Glomerular visceral epithelial cell (primary cell): ENCODE measurements at regions not wholly inside any gene's neighbourhood (a gene's known extent, or its start where the extent isn't known, plus 50 kb on each side); places are given as distances from the start of the nearest gene placed in this dataset.
A peak's percentile ranks its signal among the peaks of the same experiment; 100 is the strongest.

Experiments
- DNase-seq: peaks from one replicate; pipeline ENCODE4 v3.0.0-alpha.2; 2016; ENCODE audit errors: extremely low spot score

GRCh38 chr9:78788101-78788500 is 491.2 kb downstream of the PSAT1 start:
- DNase-seq = no peak

GRCh38 chr9:78791779-78792178 is 494.9 kb downstream of the PSAT1 start:
- no peak for DNase-seq

GRCh38 chr9:78792745-78793144 is 495.8 kb downstream of the PSAT1 start:
- DNase-seq = no peak

- no peak for DNase-seq
These were observed 508.8 kb downstream of the PSAT1 start for GRCh38 chr9:78805771-78806170.

DNA sequence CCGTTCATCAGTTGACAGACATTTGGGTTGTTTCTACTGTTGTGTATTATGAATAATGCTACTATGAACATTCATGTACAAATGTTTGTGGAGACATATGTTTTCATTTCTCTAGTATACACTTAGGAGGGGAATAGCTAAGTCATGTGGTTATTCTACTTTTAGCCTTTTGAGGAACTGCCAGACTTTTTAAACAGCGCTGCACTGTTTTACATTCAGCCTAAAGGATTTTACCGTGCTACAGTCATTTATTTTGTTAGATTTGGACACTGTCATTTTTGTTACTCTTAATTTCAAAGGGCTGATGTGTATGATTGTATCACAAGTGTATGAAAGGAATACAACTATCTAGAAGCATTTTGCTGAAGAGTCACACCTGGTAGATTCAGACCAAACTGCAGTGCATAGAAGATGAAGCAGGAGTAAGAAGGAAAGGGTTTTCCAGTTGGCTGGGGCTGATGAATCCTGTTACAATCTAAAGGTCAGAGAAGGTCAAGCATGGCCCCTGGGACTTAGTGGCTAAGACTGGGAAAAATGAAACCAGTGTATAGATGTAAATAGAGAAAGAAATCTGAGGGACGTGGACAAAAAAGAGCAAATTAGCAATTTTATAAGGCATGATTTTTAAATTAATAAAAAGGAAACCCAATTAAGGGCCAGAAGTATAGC is 509.7 kb downstream of the PSAT1 start:
- peak; percentile 50 for DNase-seq

DNA sequence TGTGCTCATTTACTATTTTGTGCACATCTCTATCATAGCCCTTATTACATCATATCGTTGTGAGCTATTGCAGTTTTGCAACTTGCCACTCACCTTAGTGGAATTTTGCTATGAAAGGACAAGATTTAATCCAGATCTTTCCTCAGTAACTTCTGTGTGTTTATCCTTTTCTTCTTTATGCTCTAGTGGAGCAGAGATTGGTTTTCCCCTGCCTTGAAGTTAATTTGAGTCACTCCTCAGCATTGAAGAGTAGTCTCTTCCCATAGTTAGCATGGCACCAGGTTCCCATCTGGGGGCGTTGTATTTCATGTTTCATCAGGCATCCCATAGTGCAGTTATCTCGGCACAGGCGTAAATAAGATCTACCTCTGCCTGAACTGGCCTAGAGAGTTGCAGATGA is 510.4 kb downstream of the PSAT1 start:
- DNase-seq = peak; percentile 71

DNA sequence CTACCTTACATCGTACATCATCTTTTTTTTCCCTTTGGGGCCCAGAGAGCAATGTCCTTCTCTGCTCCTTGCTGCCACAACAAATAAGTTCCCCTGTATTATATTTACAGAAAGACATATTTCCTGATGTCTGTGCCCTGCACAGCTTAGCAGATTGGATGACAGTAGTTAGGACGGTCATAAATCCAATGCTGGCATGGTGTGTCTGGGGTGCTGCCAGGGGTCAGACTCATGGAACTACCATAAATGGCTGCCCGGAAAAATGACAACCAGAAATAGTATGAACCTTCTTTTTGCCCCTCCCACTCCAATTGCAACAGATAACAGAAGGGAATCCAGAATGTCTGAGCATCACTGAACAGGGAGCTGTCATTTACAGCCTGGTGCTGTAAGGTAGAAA is 511.1 kb downstream of the PSAT1 start:
- no peak for DNase-seq

GRCh38 chr9:78811622-78812276 is 514.8 kb downstream of the PSAT1 start:
- DNase-seq = no peak

- no peak for DNase-seq
These were observed 515.7 kb downstream of the PSAT1 start for GRCh38 chr9:78812665-78813064.

- DNase-seq = no peak
These were observed 516.8 kb downstream of the PSAT1 start for GRCh38 chr9:78813602-78814180.

DNA sequence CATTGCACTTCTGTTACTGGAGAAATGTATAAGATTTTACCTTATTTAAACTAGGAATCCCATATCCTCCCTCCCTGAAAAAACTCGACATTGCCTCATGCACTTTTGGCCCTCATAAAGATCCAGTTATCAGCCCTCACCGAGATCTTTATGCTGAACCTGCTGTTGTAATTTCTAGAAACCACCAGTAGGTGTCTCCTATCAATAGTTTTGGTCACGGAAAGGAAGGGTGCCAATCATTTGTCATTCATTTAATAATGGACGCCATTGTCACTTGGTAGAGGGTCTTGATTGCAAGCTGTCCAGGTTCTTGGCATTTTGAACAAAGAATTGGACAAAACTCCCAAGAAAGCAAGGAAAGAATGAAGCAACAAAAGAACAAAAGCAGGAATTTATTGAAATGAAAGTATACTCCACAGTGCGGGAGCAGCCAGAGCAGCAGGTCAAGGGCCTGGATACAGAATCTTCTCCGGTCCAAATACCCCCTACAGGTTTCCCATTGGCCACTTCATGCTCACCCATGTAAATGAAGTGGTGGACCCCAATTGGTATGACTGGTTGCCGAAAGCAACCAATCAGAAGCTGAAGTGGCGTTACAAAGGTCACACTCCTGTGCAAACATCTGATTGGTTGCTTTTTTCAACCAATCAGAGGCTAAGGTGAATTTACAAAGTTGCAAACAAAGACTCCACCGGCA is 524.3 kb downstream of the PSAT1 start:
- DNase-seq = peak; percentile 48

DNA sequence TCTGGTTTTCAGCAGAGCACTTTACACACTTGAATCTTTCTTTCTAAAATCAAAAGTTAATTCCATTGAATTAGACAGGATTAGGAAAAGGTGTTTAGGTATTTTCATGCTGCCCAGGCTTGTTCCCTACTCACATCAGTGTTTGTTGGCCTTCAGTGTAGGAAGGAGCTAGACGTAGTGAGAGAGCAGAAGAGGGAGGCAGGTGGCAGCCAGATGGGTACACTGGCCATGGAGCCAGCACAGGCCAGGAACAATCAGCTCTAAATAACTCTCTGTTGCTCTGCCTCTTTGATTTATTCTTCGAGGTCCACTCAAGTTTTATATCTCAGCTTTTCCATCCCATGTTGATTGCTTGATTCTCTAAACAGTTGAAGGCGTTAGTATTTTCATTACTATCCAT is 529.6 kb downstream of the PSAT1 start:
- no peak for DNase-seq

DNA sequence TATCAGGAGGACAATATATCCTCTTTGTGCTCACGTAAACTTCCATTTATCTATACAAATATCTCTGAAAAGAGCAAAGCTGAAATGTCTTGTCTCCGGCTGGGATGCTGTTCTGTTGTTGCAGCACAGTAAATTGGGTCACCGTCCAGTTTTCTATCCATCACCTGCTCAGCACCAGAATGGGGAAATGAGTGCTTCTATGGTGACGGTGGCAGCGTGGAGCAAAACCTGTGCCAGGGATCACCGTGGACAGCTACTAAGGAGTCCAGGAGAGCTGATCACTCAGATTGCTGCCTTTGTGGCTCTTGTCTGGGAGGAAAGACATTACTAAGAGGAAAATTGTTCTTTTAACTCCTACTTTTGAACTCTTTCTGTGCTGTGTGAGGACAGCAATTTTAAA is 531.6 kb downstream of the PSAT1 start:
- no peak for DNase-seq

GRCh38 chr9:78830301-78830700 is 533.4 kb downstream of the PSAT1 start:
- DNase-seq = no peak

DNA sequence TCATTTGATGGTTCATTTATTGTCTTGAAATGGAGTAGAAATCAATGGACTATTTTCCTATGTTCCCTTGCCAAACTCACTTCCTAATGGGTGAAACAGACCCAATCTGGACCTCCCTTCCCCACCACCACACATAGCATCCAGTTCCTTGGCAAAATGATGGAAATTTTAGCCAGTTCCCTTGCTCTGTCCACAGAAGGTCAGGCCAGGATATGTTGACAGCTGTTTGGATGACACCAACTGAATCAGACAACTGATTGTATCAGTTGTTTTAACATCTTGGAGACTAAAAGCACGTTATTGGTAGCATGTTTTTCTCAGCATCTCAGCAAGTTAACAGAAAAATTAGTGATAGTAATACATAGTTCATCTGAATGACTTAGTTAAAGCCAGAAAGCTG is 534.8 kb downstream of the PSAT1 start:
- DNase-seq = no peak

DNA sequence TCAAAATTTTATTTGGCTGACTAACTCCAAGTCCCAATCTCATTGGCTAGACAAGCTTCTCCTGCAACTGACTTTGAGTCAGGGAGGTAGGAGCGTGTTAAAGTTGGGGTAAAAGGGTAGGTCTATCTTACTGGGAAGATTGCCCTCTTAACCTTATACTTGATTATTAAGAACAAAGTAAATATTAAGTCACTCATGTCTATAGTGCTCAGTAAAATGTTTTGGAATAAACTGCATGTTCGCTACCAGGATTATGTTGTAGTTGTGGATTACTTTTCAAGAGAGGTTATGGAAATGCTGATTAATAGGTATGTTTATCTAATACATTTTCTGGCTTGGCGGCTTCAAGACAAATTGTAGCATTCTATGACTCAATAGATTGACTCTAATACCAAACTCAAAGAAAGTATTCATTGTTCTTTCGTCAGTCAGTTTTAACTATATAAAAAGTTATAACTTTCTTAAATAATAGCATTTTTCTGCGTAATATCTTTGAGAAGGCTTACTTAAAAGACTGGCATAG is 539.1 kb downstream of the PSAT1 start:
- no peak for DNase-seq

DNA sequence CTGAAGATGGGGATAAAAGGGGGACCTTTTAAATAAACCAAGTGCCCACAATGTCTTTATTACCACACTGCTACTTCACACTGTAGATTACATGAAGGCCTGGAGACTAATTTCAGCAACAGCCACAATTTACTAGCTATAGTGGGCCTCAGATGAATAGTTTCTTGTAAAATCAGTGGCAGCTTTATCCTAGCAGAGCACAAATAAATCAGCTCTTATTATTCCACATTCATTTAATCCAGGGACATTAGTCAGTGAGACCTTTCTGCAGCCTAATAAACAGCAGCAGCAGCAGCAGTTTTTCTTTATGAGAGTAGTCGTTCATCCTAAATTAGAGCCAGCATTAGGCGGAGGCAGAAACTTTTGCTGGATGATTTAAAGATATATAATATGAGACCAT is 542.3 kb downstream of the PSAT1 start:
- no peak for DNase-seq

DNA sequence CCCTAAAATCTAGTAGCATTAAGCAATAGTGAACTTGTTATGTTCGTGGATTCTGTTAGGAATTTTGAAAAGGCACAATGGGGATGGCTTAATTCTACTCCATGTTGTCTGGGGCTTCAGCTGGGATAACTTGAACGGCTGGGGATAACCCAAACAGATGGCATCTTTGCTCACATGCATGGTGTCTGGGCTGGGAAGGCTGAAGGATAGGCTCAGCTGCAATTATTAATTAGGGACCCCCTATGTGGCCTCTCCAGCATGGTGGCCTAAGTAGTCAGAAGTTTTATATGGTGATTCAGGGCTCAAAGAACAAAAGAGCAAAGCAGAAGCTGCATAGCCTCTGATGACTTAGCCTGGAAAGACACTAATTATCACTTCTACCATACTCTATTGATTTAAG is 551.1 kb downstream of the PSAT1 start:
- no peak for DNase-seq

DNA sequence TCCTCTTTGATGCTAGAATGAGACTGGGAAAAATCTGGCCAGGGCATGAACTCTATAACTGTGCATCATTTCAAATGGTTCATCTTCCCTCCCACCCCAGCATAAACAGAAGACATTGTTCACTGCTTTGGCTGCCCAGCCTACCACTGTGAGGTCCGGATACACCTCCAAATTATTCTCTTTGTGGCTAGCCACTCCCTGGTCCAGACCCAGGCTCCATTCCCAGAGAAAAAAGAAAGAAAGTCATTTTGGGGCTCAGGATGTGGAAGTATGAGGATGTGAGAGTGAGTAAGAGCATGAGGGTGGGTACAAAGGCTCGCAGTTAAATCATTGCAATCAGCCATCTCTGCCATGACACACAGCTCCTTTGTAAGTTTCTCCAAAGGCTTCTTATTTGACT is 559.2 kb downstream of the PSAT1 start:
- no peak for DNase-seq

- no peak for DNase-seq
These were observed 559.9 kb downstream of the PSAT1 start for GRCh38 chr9:78856781-78857180.

GRCh38 chr9:78857373-78858225 is 560.7 kb downstream of the PSAT1 start:
- DNase-seq = no peak

DNA sequence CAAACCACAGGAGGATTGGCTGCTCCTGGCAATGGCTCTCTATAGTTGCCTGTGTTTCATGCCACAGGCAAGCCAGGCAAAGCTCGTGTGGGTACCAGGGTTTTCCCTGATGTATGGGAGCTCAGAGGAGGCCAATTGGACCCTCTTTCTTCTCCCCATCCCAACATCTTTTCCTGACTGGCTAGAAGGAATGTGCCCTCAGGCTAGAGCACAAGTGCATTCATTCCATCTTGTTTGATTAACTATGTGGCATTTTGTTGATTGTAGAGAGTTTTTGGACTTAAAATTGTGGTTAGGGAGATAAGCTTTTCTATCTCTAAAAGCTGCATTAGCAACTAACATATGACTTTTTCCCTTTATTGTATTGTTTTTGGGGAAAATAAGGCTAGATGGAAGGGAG is 561.3 kb downstream of the PSAT1 start:
- no peak for DNase-seq
